Endothelial cell of umbilical vein (primary cell): ENCODE measurements at regions not wholly inside any gene's neighbourhood (a gene's known extent, or its start where the extent isn't known, plus 50 kb on each side); places are given as distances from the start of the nearest gene placed in this dataset.
A peak's percentile ranks its signal among the peaks of the same experiment; 100 is the strongest.

ENCODE experiments used
- BruUV-seq: library from RNA; stranded (reverse); fragments of 400-500 nt; replicated peaks from 2 replicates; lab custom pipeline; 2021; lab: Mats Ljungman, UMichigan
- CTCF ChIA-PET: fragments of 300-600, 350-600 bp; sonication (Branson Sonifier 250); formaldehyde crosslinking; loops from one replicate; lab custom pipeline; 2021; ENCODE audit warnings: antibody characterized with exemption, inconsistent platforms; lab: Charles Lee
- POLR2A ChIA-PET: fragments of 300-600, 350-600 bp; sonication (Branson Sonifier 250); formaldehyde crosslinking; loops from one replicate; lab custom pipeline; 2021; ENCODE audit warnings: antibody characterized with exemption, inconsistent platforms; lab: Charles Lee
- DNase-seq: peaks from one replicate; pipeline ENCODE4 v3.0.0-alpha.2; 2011; ENCODE audit warnings: low read depth, low spot score
- FAIRE-seq: peaks from 2 replicates; lab custom pipeline; 2011; peaks lifted over from hg19 to GRCh38; lab: Jason Lieb, UNC
- H2AFZ ChIP-seq: 2 replicates; pipeline ENCODE4 v1.6.0; 2012; ENCODE audit warnings: low read depth, low read length, control low read depth, inconsistent platforms
- H3K27ac ChIP-seq: 2 replicates; pipeline ENCODE4 v1.5.1; 2011; ENCODE audit warnings: low read depth, mild to moderate bottlenecking, control low read depth, low read length, moderate library complexity; ENCODE audit not compliant: insufficient read depth
- H3K27me3 ChIP-seq, 2 experiments: 2 replicates each; pipeline versions ENCODE4 v1.6.0 to v1.6.1; 2011; ENCODE audit warnings: low read length in 2 of 2, mixed read lengths in 1 of 2; ENCODE audit not compliant: control insufficient read depth in 2 of 2, insufficient read depth in 2 of 2
- H3K36me3 ChIP-seq, 2 experiments: 2 replicates in 1 of 2; 3 replicates in 1 of 2; pipeline ENCODE4 v1.5.1; 2011; ENCODE audit warnings: low read length in 2 of 2, mild to moderate bottlenecking in 1 of 2, moderate library complexity in 1 of 2; ENCODE audit not compliant: control insufficient read depth in 2 of 2, insufficient read depth in 2 of 2; ENCODE audit errors: extremely low read depth in 1 of 2
- H3K4me1 ChIP-seq: 3 replicates; pipeline ENCODE4 v1.5.1; 2011; ENCODE audit warnings: mild to moderate bottlenecking, low read length; ENCODE audit not compliant: control insufficient read depth, insufficient read depth; ENCODE audit errors: extremely low read depth
- H3K4me2 ChIP-seq: 2 replicates; pipeline ENCODE4 v1.6.1; 2011; ENCODE audit warnings: low read length, control low read depth, mixed read lengths; ENCODE audit not compliant: insufficient read depth
- H3K4me3 ChIP-seq, 3 experiments: fragments of 200-600 bp in 1 of 3; sonication (generic), shearing (Covaris generic) in 1 of 3; replicated peaks in 1 of 3; 2 replicates each; pipeline ENCODE4 v1.5.1; 2011 to 2016; ENCODE audit warnings: control low read depth in 3 of 3, low read length in 3 of 3, mild to moderate bottlenecking in 2 of 3, inconsistent platforms in 1 of 3, low read depth in 1 of 3, moderate library complexity in 1 of 3; ENCODE audit not compliant: insufficient read depth in 1 of 3
- H3K79me2 ChIP-seq: 2 replicates; pipeline ENCODE4 v1.6.0; 2012; ENCODE audit warnings: low read length, inconsistent platforms; ENCODE audit not compliant: control insufficient read depth, insufficient read depth
- H3K9ac ChIP-seq: replicated peaks from 2 replicates; pipeline ENCODE3; 2011; ENCODE audit warnings: low read length, control low read depth; ENCODE audit not compliant: insufficient read depth; ENCODE audit errors: extremely low read depth
- H3K9me1 ChIP-seq: replicated peaks from 3 replicates; pipeline ENCODE4 v1.6.0; 2011; ENCODE audit warnings: mild to moderate bottlenecking, low read length; ENCODE audit not compliant: control insufficient read depth, insufficient read depth; ENCODE audit errors: extremely low read depth
- H3K9me3 ChIP-seq: replicated peaks from 2 replicates; pipeline ENCODE4 v1.5.1; 2012; ENCODE audit warnings: low read length, inconsistent platforms; ENCODE audit not compliant: control insufficient read depth, insufficient read depth
- H4K20me1 ChIP-seq: replicated peaks from 2 replicates; pipeline ENCODE3; 2011; ENCODE audit warnings: mild to moderate bottlenecking, low read length; ENCODE audit not compliant: control insufficient read depth, insufficient read depth; ENCODE audit errors: extremely low read depth
- CTCF ChIP-seq, 2 donors: IDR thresholded peaks; 1 replicate in 1 of 2; 2 replicates in 1 of 2; pipeline ENCODE4 v1.5.1; 2011; ENCODE audit warnings: low read length in 2 of 2, mild to moderate bottlenecking in 2 of 2, moderate library complexity in 2 of 2, control low read depth in 1 of 2, inconsistent platforms in 1 of 2, low read depth in 1 of 2; ENCODE audit not compliant: insufficient read depth in 1 of 2; ENCODE audit errors: extremely low read depth in 1 of 2
- EZH2 ChIP-seq: IDR thresholded peaks from 2 replicates; pipeline ENCODE4 v1.6.1; 2012; ENCODE audit warnings: borderline replicate concordance, low read depth, mild to moderate bottlenecking, moderate library complexity, low read length, inconsistent platforms; ENCODE audit not compliant: severe bottlenecking
- FOS ChIP-seq: IDR thresholded peaks from 2 replicates; pipeline ENCODE4 v1.6.1; 2011; ENCODE audit warnings: mild to moderate bottlenecking, low read length, moderate library complexity, borderline replicate concordance; ENCODE audit not compliant: insufficient read depth
- GATA2 ChIP-seq: IDR thresholded peaks from 2 replicates; pipeline ENCODE4 v1.7.0; 2011; ENCODE audit warnings: low read depth, mild to moderate bottlenecking, moderate library complexity, mixed read lengths, low read length; ENCODE audit not compliant: insufficient read length, insufficient read depth
- JUN ChIP-seq: IDR thresholded peaks from 2 replicates; pipeline ENCODE4 v1.6.1; 2011; ENCODE audit warnings: borderline replicate concordance, low read depth; ENCODE audit not compliant: insufficient read length, insufficient read depth
- MAX ChIP-seq: IDR thresholded peaks from 2 replicates; pipeline ENCODE4 v1.6.1; 2011; ENCODE audit not compliant: insufficient read depth, insufficient read length
- MYC ChIP-seq: IDR thresholded peaks from one replicate; pipeline ENCODE4 v1.6.1; 2011; ENCODE audit warnings: mild to moderate bottlenecking, low read depth, low read length
- POLR2A ChIP-seq: IDR thresholded peaks from 2 replicates; pipeline ENCODE4 v1.6.1; 2012; ENCODE audit warnings: low read depth, mild to moderate bottlenecking, control low read depth, low read length
- POLR2AphosphoS5 ChIP-seq: IDR thresholded peaks from 2 replicates; pipeline ENCODE4 v1.6.1; 2012; ENCODE audit warnings: low read depth, mild to moderate bottlenecking, control low read depth, low read length, moderate library complexity; ENCODE audit not compliant: insufficient read depth
- dilution Hi-C: fragments of 300-500 bp; cut with MboI; formaldehyde crosslinking; loops from one replicate; pipeline ENCODE4 v1.15.0; 2019; ENCODE audit warnings: low sequenced_read_pairs; ENCODE audit not compliant: extremely low pct_ligation_motif_present
- intact Hi-C: fragments of 100-400 bp; cut with micrococcal nuclease; formaldehyde crosslinking; loops from one replicate; pipeline ENCODE4 v1.10.0; 2022

GRCh38 chr1:29453502-29454240, 217.3 kb downstream of the PTPRU start:
- H3K4me3 ChIP-seq: no peak overlapping the region
- H3K36me3 ChIP-seq: no peaks in the 10 kb centered on the region
- FAIRE-seq (peak; percentile 54), DNase-seq (peak; percentile 26)
- H3K9me1 ChIP-seq: no peaks in the 10 kb centered on the region
- intact Hi-C loops (loop anchor here (1.0 to 5.0 kb wide), 3 partner anchors 71 to 216 kb away; partner anchors contain the start of gene PTPRU), dilution Hi-C loops (no loop called here)
- TF ChIP-seq POLR2A: no peak
- TF ChIP-seq CTCF (IDR thresholded peaks at IDR 0.05; ENCODE audit: extremely low read depth in 1 of 2, insufficient read depth in 1 of 2, low read depth in 1 of 2, low read length in 2 of 2): peak; percentile 6 to 18
- CTCF ChIA-PET: no interaction called here
- no peaks in the 10 kb centered on the region for H3K4me1 ChIP-seq
- no TSS peak for BruUV-seq
- H3K4me2 ChIP-seq: no peak overlapping the region
- H3K9me3 ChIP-seq: no peaks in the 10 kb centered on the region
- H3K27ac ChIP-seq: no peak overlapping the region
- POLR2A ChIA-PET: no interaction called here
- H3K27me3 ChIP-seq: no peaks in the 10 kb centered on the region
- H2AFZ ChIP-seq: no peak overlapping the region
- no peaks in the 10 kb centered on the region for H4K20me1 ChIP-seq
- H3K9ac ChIP-seq: no peak overlapping the region
- H3K79me2 ChIP-seq: no peaks in the 10 kb centered on the region

GRCh38 chr1:29452463-29453230, 216.3 kb downstream of the PTPRU start:
- no peaks in the 10 kb centered on the region for H3K9me3 ChIP-seq
- POLR2A ChIA-PET: no interaction called here
- no peak for TF ChIP-seq EZH2
- TF ChIP-seq CTCF (IDR thresholded peaks at IDR 0.05; ENCODE audit: extremely low read depth in 1 of 2, insufficient read depth in 1 of 2, low read depth in 1 of 2, low read length in 2 of 2): no peak
- no peak for TF ChIP-seq POLR2AphosphoS5
- TF ChIP-seq POLR2A: no peak
- TF ChIP-seq MAX: no peak
- TF ChIP-seq FOS: no peak
- no peak for TF ChIP-seq JUN
- TF ChIP-seq GATA2: no peak
- no peak for TF ChIP-seq MYC
- no peak overlapping the region for H3K4me2 ChIP-seq
- H3K9me1 ChIP-seq: no peaks in the 10 kb centered on the region
- H3K4me3 ChIP-seq: no peak overlapping the region
- dilution Hi-C loops: no loop called here
- no peak for FAIRE-seq
- no peaks in the 10 kb centered on the region for H3K36me3 ChIP-seq
- no peak overlapping the region for H3K27ac ChIP-seq
- H3K9ac ChIP-seq: no peak overlapping the region
- CTCF ChIA-PET: no interaction called here
- H4K20me1 ChIP-seq: no peaks in the 10 kb centered on the region
- H3K4me1 ChIP-seq: no peaks in the 10 kb centered on the region
- no peak overlapping the region for H2AFZ ChIP-seq
- intact Hi-C loops: loop anchor here (1.0 to 5.0 kb wide), 3 partner anchors 70 to 215 kb away; partner anchors contain the start of gene PTPRU
- no peaks in the 10 kb centered on the region for H3K79me2 ChIP-seq
- BruUV-seq: no TSS peak
- no peaks in the 10 kb centered on the region for H3K27me3 ChIP-seq
- DNase-seq: no peak
